ENCODE measurements at regions not wholly inside any gene's neighbourhood (a gene's known extent, or its start where the extent isn't known, plus 50 kb on each side); places are given as distances from the start of the nearest gene placed in this dataset.

- Histone ChIP-seq H4K91ac (ENCODE audit: insufficient read length, low read depth, low read length) (no peak overlapping the region), H3T11ph (ENCODE audit: low read length) (no peak overlapping the region), H3K79me1 (ENCODE audit: insufficient read depth, low read depth, low read length, poor library complexity, severe bottlenecking) (no peaks in the 10 kb centered on the region), H2BK15ac (ENCODE audit: low read depth, low read length) (no peak overlapping the region), H3K23ac (ENCODE audit: insufficient read length, low read depth, low read length) (no peak overlapping the region), H3K14ac (ENCODE audit: insufficient read depth, low read length) (no peak overlapping the region), H4K20me1 (ENCODE audit: control insufficient read depth, insufficient read depth, insufficient read length) (no peaks in the 10 kb centered on the region), H3K27me3 (ENCODE audit: insufficient read depth, low read length) (no peaks in the 10 kb centered on the region), H3K4me2 (ENCODE audit: insufficient read depth, insufficient read length, low read length) (no peak overlapping the region), H4K8ac (replicated peaks; ENCODE audit: insufficient read length, low read depth, low read length) (no peak overlapping the region), H3K9ac (ENCODE audit: extremely low read depth, insufficient read length, low read length) (no peak overlapping the region), H3K56ac (ENCODE audit: insufficient read length, low read depth, low read length) (no peak overlapping the region), H2BK120ac (ENCODE audit: low read depth, low read length, poor library complexity, severe bottlenecking) (no peak overlapping the region), H3K23me2 (ENCODE audit: insufficient read length, low read depth, low read length, poor library complexity, severe bottlenecking) (no peaks in the 10 kb centered on the region), H3K4me1 (ENCODE audit: insufficient read depth, low read length) (no peaks in the 10 kb centered on the region), H2BK5ac (ENCODE audit: insufficient read length, low read length) (no peak overlapping the region), H3K4ac (ENCODE audit: low read depth, low read length) (no peak overlapping the region), H3K9me3 (ENCODE audit: control insufficient read depth, low read depth, low read length) (no peaks in the 10 kb centered on the region), H3K27ac (ENCODE audit: insufficient read length, low read depth, low read length) (no peak overlapping the region), H2BK20ac (ENCODE audit: low read depth, low read length, poor library complexity, severe bottlenecking) (no peak overlapping the region), H4K5ac (ENCODE audit: insufficient read length, low read depth, low read length) (no peak overlapping the region), H2BK12ac (ENCODE audit: insufficient read length, low read depth, low read length) (no peak overlapping the region), H3K18ac (ENCODE audit: insufficient read length, low read depth, low read length) (no peak overlapping the region), H3K79me2 (ENCODE audit: insufficient read depth, low read length) (no peaks in the 10 kb centered on the region), H2AK5ac (ENCODE audit: insufficient read length, low read length) (no peak overlapping the region), H2AFZ (ENCODE audit: low read length) (no peak overlapping the region)
- no peaks in the 10 kb centered on the region; a peak in 1 of 7 replicates for H3K36me3 Mint-ChIP-seq (ENCODE audit: insufficient read depth in 1 of 3, low read depth in 3 of 3)
- H3K27ac Mint-ChIP-seq: no peak overlapping the region
- no peak for DNase-seq
- TF ChIP-seq, protein P1, sequence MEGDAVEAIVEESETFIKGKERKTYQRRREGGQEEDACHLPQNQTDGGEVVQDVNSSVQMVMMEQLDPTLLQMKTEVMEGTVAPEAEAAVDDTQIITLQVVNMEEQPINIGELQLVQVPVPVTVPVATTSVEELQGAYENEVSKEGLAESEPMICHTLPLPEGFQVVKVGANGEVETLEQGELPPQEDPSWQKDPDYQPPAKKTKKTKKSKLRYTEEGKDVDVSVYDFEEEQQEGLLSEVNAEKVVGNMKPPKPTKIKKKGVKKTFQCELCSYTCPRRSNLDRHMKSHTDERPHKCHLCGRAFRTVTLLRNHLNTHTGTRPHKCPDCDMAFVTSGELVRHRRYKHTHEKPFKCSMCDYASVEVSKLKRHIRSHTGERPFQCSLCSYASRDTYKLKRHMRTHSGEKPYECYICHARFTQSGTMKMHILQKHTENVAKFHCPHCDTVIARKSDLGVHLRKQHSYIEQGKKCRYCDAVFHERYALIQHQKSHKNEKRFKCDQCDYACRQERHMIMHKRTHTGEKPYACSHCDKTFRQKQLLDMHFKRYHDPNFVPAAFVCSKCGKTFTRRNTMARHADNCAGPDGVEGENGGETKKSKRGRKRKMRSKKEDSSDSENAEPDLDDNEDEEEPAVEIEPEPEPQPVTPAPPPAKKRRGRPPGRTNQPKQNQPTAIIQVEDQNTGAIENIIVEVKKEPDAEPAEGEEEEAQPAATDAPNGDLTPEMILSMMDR (conservative IDR thresholded peaks at IDR 0.05): no peak
- no CpG with 5 or more reads among the region's 4 CpGs for WGBS (ENCODE audit: extremely low coverage, insufficient read length, low lambda C conversion rate)
- H3K4me3 Mint-ChIP-seq: no peak overlapping the region
- H3K9me3 Mint-ChIP-seq: no peaks in the 10 kb centered on the region
- peaks cover 4% of the 10 kb centered on the region in 2 experiments for H3K4me1 Mint-ChIP-seq
- H3K27me3 Mint-ChIP-seq (ENCODE audit: low read depth): no peaks in the 10 kb centered on the region; the same call in 1 of the 2 replicates
These were observed 97.1 kb upstream of the ASTN2 start for GRCh38 chr9:117511852-117512481.
